Kidney (tissue), 13 donors: ENCODE measurements at regions not wholly inside any gene's neighbourhood (a gene's known extent, or its start where the extent isn't known, plus 50 kb on each side); places are given as distances from the start of the nearest gene placed in this dataset.

Experiments
- DNase-seq, 5 donors: peaks; one replicate each; pipeline ENCODE4 v3.0.0-alpha.2; 2013 to 2020
- FAIRE-seq: peaks from 2 replicates; lab custom pipeline; 2012; peaks lifted over from hg19 to GRCh38; lab: Jason Lieb, UNC
- H3K27ac ChIP-seq, 2 donors: one replicate each; pipeline ENCODE4 v1.7.0; 2013; ENCODE audit warnings: low read depth in 2 of 2, low read length in 2 of 2, inconsistent platforms in 1 of 2
- H3K27me3 ChIP-seq: one replicate; pipeline ENCODE4 v1.7.1; 2013; ENCODE audit warnings: low read length, inconsistent platforms; ENCODE audit not compliant: control insufficient read depth, insufficient read depth
- H3K36me3 ChIP-seq, 3 donors: one replicate each; pipeline versions ENCODE4 v1.7.0 to v1.7.1; 2013; ENCODE audit warnings: low read length in 3 of 3, control low read depth in 1 of 3, inconsistent platforms in 1 of 3; ENCODE audit not compliant: insufficient read depth in 3 of 3, control insufficient read depth in 2 of 3
- H3K4me1 ChIP-seq, 3 donors: one replicate each; pipeline versions ENCODE4 v1.7.0 to v1.7.1; 2013; ENCODE audit warnings: low read length in 3 of 3, inconsistent platforms in 1 of 3, low read depth in 1 of 3; ENCODE audit not compliant: control insufficient read depth in 2 of 3, insufficient read depth in 2 of 3
- H3K4me3 ChIP-seq, 3 donors: one replicate each; pipeline versions ENCODE4 v1.7.0 to v1.8.1; 2013; ENCODE audit warnings: low read length in 3 of 3, control low read depth in 1 of 3, inconsistent platforms in 1 of 3
- H3K9ac ChIP-seq, 3 donors: one replicate each; pipeline versions ENCODE4 v1.7.0 to v1.7.1; 2013; ENCODE audit warnings: low read length in 3 of 3, control low read depth in 1 of 3, inconsistent platforms in 1 of 3
- H3K9me3 ChIP-seq, 3 donors: one replicate each; pipeline versions ENCODE4 v1.7.0 to v1.7.1; 2013; ENCODE audit warnings: low read length in 3 of 3, control low read depth in 1 of 3, inconsistent platforms in 1 of 3; ENCODE audit not compliant: control insufficient read depth in 2 of 3, insufficient read depth in 1 of 3
- intact Hi-C: fragments of 100-400 bp; cut with DNase I; formaldehyde crosslinking; loops from one replicate; pipeline ENCODE4 v1.11.1; 2022
- TF ChIP-seq, protein P1 (sequence below): IDR thresholded peaks from 3 replicates; pipeline ENCODE4 v1.5.1; 2012; ENCODE audit warnings: mild to moderate bottlenecking, moderate library complexity, borderline replicate concordance; ENCODE audit not compliant: insufficient read depth; ENCODE audit errors: extremely low read depth
- donor health status: control.
- donor health status: control.
- donor health status: control.
- donor health status: control.
- donor health status: control.
- donor health status: DM: yes; HTN: yes; CAD: no.
- donor health status: Normal renal cell carcinoma (clear cell type).

GRCh38 chr11:42012271-42012670 is 552.8 kb upstream of the LRRC4C start:
- DNase-seq = no peak
- no peaks in the 10 kb centered on the region for H3K4me1 ChIP-seq
- no peak overlapping the region for H3K27ac ChIP-seq
- intact Hi-C loops = no loop called here
- H3K36me3 ChIP-seq = no peaks in the 10 kb centered on the region
- H3K9me3 ChIP-seq = peaks cover 0 to 3% (median 0%) of the 10 kb centered on the region in 3 donors
- TF ChIP-seq, protein P1, sequence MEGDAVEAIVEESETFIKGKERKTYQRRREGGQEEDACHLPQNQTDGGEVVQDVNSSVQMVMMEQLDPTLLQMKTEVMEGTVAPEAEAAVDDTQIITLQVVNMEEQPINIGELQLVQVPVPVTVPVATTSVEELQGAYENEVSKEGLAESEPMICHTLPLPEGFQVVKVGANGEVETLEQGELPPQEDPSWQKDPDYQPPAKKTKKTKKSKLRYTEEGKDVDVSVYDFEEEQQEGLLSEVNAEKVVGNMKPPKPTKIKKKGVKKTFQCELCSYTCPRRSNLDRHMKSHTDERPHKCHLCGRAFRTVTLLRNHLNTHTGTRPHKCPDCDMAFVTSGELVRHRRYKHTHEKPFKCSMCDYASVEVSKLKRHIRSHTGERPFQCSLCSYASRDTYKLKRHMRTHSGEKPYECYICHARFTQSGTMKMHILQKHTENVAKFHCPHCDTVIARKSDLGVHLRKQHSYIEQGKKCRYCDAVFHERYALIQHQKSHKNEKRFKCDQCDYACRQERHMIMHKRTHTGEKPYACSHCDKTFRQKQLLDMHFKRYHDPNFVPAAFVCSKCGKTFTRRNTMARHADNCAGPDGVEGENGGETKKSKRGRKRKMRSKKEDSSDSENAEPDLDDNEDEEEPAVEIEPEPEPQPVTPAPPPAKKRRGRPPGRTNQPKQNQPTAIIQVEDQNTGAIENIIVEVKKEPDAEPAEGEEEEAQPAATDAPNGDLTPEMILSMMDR = no peak
- H3K27me3 ChIP-seq = no peaks in the 10 kb centered on the region
- H3K9ac ChIP-seq = no peak overlapping the region
- no peak overlapping the region for H3K4me3 ChIP-seq
- no peak for FAIRE-seq

DNA sequence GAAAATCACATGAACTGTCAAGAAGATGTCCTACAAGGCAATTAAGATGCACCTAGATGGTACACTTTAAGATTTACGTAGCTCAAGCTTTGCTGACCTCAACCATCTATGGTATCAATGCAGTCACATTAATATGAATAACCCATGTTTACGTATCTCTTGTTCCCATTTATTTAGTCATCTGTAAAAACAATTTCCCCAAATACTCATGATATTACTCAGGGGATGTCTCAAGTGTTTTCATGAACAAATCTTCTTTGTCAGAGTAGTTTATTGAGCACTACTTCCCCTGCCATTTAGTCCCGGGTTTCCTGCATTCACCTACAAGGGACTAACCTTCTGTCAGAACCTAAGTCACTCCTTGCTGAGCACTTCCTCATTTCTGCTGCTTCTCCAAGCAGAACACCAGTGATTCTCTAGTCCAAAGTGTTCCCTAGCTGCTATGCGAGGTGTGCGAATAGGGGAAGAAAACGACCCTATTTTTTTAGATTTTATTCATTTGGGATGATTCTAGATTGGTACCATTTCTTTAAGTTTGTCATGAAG is 554.3 kb upstream of the LRRC4C start:
- no peaks in the 10 kb centered on the region for H3K27me3 ChIP-seq
- no peak for FAIRE-seq
- intact Hi-C loops = no loop called here

GRCh38 chr11:42021911-42022310 is 562.5 kb upstream of the LRRC4C start:
- Histone ChIP-seq H3K4me3 (no peak overlapping the region), H3K27me3 (no peaks in the 10 kb centered on the region), H3K27ac (no peak overlapping the region), H3K4me1 (no peaks in the 10 kb centered on the region), H3K36me3 (no peaks in the 10 kb centered on the region), H3K9ac (no peak overlapping the region), H3K9me3 (no peaks in the 10 kb centered on the region)
- FAIRE-seq (no peak), DNase-seq (no peak)
- TF ChIP-seq, protein P1 = no peak
- intact Hi-C loops = no loop called here

More for the DNA sequence above, 554.3 kb upstream of the LRRC4C start:
- Histone ChIP-seq H3K36me3 (no peaks in the 10 kb centered on the region), H3K4me3 (no peak overlapping the region), H3K4me1 (no peaks in the 10 kb centered on the region), H3K9ac (no peak overlapping the region), H3K9me3 (peaks cover 0 to 3% (median 0%) of the 10 kb centered on the region in 3 donors), H3K27ac (no peak overlapping the region)
- TF ChIP-seq, protein P1 = no peak
- no peak for DNase-seq

DNA sequence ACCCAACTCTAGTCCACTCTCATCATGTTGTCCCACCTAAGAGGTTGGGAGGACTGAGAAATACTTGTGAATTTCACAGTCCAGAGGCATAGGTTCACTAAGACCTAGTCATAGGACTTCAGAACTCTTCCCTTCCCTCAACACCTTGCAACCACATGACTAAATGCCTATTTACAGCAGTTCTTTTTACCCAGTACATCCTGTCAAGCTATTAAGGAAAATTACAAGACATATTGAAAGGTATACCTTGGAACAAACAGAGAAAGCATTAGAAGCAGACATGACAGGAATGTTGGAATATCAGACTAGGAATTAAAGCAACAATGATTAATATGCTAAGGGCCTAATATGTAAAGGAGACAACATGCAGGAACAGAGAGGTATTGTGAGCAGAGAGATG is 563.8 kb upstream of the LRRC4C start:
- DNase-seq = no peak
- H3K4me3 ChIP-seq = no peak overlapping the region
- no peaks in the 10 kb centered on the region for H3K4me1 ChIP-seq
- no peak for FAIRE-seq
- H3K36me3 ChIP-seq = no peaks in the 10 kb centered on the region
- intact Hi-C loops = no loop called here
- no peaks in the 10 kb centered on the region for H3K27me3 ChIP-seq
- no peak overlapping the region for H3K27ac ChIP-seq
- H3K9me3 ChIP-seq = no peaks in the 10 kb centered on the region
- H3K9ac ChIP-seq = no peak overlapping the region
- TF ChIP-seq, protein P1 = no peak
